ENCODE measurements at regions not wholly inside any gene's neighbourhood (a gene's known extent, or its start where the extent isn't known, plus 50 kb on each side); places are given as distances from the start of the nearest gene placed in this dataset.

DNA sequence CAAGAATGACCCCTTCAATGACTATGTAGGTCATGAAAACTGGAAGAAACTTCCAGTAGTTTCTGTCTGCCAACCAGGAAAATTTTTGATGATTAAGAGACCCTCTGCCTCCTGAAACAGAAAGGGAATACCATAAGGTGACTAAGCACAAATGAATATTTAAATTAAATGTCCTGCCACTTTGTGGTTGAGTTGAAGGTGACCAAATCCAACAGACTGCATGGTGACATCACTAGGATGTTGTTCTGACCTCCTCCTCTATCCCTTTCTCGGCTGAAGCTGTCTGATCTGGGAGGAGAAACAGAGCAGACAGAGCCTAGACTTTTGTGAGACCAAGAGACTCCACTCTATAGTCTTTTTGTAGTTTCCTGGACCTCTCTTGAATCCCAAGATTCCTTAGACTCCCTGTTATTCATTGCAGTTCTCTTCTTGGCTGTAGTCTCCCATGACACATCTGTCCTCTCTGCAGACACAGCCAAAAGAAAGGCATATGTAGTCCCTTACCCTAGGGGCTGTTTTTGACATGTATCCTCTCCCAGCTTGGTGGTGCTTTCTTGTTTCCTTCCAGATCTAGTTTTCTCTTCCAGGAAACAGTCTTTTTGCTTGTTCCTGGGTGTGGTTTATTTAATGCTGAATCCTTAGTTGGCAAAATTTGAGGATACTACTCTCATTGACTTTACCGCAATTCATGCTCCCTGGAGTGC lies 55.2 kb upstream of the UBE3A start:
- POLR2A ChIA-PET, result no interaction called here

DNA sequence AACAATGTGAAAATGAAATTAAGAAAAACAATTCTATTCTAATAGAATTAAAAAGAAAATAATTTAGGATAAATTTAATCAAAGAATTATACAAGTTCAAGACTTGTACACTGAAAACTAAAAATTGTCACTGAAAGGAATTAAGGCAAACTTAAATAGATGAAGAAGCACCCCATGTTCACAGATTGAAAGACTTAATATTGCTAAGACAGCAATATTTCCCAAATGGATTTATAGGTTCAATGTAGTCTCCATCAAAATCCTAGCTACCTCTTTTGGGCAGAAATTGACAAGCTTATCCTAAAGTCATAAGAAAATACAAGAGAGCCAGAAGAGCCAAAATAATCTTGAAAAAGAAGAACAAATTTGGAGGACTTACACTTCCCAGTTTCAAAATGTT lies 53.5 kb upstream of the UBE3A start:
- ChIA-PET POLR2A (no interaction called here), CTCF (no interaction called here)
- no peak for DNase-seq (ENCODE audit: low read depth, low spot score)
- TF ChIP-seq, protein P1, sequence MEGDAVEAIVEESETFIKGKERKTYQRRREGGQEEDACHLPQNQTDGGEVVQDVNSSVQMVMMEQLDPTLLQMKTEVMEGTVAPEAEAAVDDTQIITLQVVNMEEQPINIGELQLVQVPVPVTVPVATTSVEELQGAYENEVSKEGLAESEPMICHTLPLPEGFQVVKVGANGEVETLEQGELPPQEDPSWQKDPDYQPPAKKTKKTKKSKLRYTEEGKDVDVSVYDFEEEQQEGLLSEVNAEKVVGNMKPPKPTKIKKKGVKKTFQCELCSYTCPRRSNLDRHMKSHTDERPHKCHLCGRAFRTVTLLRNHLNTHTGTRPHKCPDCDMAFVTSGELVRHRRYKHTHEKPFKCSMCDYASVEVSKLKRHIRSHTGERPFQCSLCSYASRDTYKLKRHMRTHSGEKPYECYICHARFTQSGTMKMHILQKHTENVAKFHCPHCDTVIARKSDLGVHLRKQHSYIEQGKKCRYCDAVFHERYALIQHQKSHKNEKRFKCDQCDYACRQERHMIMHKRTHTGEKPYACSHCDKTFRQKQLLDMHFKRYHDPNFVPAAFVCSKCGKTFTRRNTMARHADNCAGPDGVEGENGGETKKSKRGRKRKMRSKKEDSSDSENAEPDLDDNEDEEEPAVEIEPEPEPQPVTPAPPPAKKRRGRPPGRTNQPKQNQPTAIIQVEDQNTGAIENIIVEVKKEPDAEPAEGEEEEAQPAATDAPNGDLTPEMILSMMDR (IDR thresholded peaks at IDR 0.05; ENCODE audit: insufficient read depth, low read length, missing control alignments), result no peak
- H3K4me3 ChIP-seq (ENCODE audit: low read depth, low read length), result no peak overlapping the region

More for the DNA sequence above, 55.2 kb upstream of the UBE3A start:
- TF ChIP-seq, protein P1 (IDR thresholded peaks at IDR 0.05; ENCODE audit: insufficient read depth, low read length, missing control alignments), result no peak
- H3K4me3 ChIP-seq (ENCODE audit: low read depth, low read length), result no peak overlapping the region
- CTCF ChIA-PET, result no interaction called here
- no peak for DNase-seq (ENCODE audit: low read depth, low spot score)
